ENCODE measurements at regions not wholly inside any gene's neighbourhood (a gene's known extent, or its start where the extent isn't known, plus 50 kb on each side); places are given as distances from the start of the nearest gene placed in this dataset.

DNA sequence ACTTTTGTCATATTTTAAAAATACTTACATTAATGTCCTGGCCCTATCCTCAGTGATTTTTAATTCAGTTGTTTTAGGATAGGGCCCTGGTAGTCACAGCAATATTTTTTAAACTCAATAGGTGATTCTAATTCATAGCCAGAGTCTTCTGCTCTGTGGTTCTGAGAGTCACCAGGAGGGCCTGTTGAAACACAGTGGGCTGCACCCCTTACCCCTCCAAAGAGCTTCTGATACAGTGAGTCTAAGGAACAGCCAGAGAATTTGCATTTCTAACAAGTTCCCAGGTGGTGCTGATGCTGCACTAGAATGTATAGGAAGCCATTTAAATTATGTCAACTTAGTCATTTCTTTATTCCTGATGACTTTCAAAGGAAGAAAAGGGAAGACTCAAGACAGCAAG is 458.3 kb upstream of the ARRDC3 start:
- no peak for DNase-seq
- no peak for TF ChIP-seq CTCF (IDR thresholded peaks at IDR 0.05; ENCODE audit: unreplicated experiment)
- Mint-ChIP-seq H3K27ac (ENCODE audit: unreplicated experiment) (no peak overlapping the region), H3K36me3 (ENCODE audit: insufficient read depth, unreplicated experiment) (no peaks in the 10 kb centered on the region), H3K27me3 (ENCODE audit: unreplicated experiment) (no peaks in the 10 kb centered on the region), H3K4me3 (ENCODE audit: low read depth, unreplicated experiment) (no peak overlapping the region), H3K4me1 (ENCODE audit: low read depth, unreplicated experiment) (no peaks in the 10 kb centered on the region), H3K9me3 (ENCODE audit: low read depth, unreplicated experiment) (no peaks in the 10 kb centered on the region)
- CTCF ChIA-PET = no interaction called here
- intact Hi-C loops (cut with micrococcal nuclease; ENCODE audit: unreplicated experiment) = no loop called here
- no TSS peak for BruUV-seq (replicated peaks)

GRCh38 chr5:91840412-91840811 is 457.3 kb upstream of the ARRDC3 start:
- Mint-ChIP-seq H3K4me1 (ENCODE audit: low read depth, unreplicated experiment) (no peaks in the 10 kb centered on the region), H3K27ac (ENCODE audit: unreplicated experiment) (no peak overlapping the region), H3K36me3 (ENCODE audit: insufficient read depth, unreplicated experiment) (no peaks in the 10 kb centered on the region), H3K27me3 (ENCODE audit: unreplicated experiment) (no peaks in the 10 kb centered on the region), H3K4me3 (ENCODE audit: low read depth, unreplicated experiment) (no peak overlapping the region), H3K9me3 (ENCODE audit: low read depth, unreplicated experiment) (no peaks in the 10 kb centered on the region)
- CTCF ChIA-PET = no interaction called here
- no peak for TF ChIP-seq CTCF (IDR thresholded peaks at IDR 0.05; ENCODE audit: unreplicated experiment)
- no TSS peak for BruUV-seq (replicated peaks)
- no peak for DNase-seq
- intact Hi-C loops (cut with micrococcal nuclease; ENCODE audit: unreplicated experiment) = no loop called here

- Mint-ChIP-seq H3K27ac (ENCODE audit: unreplicated experiment) (no peak overlapping the region), H3K36me3 (ENCODE audit: insufficient read depth, unreplicated experiment) (no peaks in the 10 kb centered on the region), H3K9me3 (ENCODE audit: low read depth, unreplicated experiment) (peaks cover 5% of the 10 kb centered on the region), H3K4me3 (ENCODE audit: low read depth, unreplicated experiment) (no peak overlapping the region), H3K27me3 (ENCODE audit: unreplicated experiment) (no peaks in the 10 kb centered on the region), H3K4me1 (ENCODE audit: low read depth, unreplicated experiment) (no peaks in the 10 kb centered on the region)
- CTCF ChIA-PET = no interaction called here
- no TSS peak for BruUV-seq (replicated peaks)
- TF ChIP-seq CTCF (IDR thresholded peaks at IDR 0.05; ENCODE audit: unreplicated experiment) = no peak
- DNase-seq = no peak
- intact Hi-C loops (cut with micrococcal nuclease; ENCODE audit: unreplicated experiment) = no loop called here
These were observed 456.6 kb upstream of the ARRDC3 start for GRCh38 chr5:91839721-91840120.

DNA sequence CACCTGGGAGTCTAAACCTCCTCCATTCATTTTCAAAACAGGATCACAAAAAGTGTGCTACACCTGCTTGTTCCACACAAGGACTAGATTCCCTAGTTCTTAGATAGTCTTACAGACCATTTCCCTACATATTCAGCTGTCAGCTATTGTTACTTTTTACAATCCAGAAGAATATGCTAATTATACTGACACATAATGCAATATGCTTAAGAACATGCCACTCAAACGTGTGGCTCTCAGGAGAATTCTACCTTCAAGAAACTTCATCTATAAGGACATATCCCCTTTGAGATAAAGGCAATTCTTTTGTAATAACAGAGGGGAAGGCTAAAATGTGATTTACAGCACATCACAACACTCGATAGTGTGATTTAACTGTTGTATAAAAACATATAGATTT is 456.1 kb upstream of the ARRDC3 start:
- no TSS peak for BruUV-seq (replicated peaks)
- no peak for TF ChIP-seq CTCF (IDR thresholded peaks at IDR 0.05; ENCODE audit: unreplicated experiment)
- intact Hi-C loops (cut with micrococcal nuclease; ENCODE audit: unreplicated experiment) = no loop called here
- Mint-ChIP-seq H3K36me3 (ENCODE audit: insufficient read depth, unreplicated experiment) (no peaks in the 10 kb centered on the region), H3K4me3 (ENCODE audit: low read depth, unreplicated experiment) (no peak overlapping the region), H3K4me1 (ENCODE audit: low read depth, unreplicated experiment) (no peaks in the 10 kb centered on the region), H3K9me3 (ENCODE audit: low read depth, unreplicated experiment) (peaks cover 5% of the 10 kb centered on the region), H3K27ac (ENCODE audit: unreplicated experiment) (no peak overlapping the region), H3K27me3 (ENCODE audit: unreplicated experiment) (no peaks in the 10 kb centered on the region)
- DNase-seq = no peak
- CTCF ChIA-PET = no interaction called here
